Breast epithelium (tissue), 3 donors: ENCODE measurements at regions not wholly inside any gene's neighbourhood (a gene's known extent, or its start where the extent isn't known, plus 50 kb on each side); places are given as distances from the start of the nearest gene placed in this dataset.

Source experiments
- POLR2A ChIP-seq: fragments of 450-650 bp; IDR thresholded peaks from one replicate; pipeline ENCODE4 v1.6.1; 2016; ENCODE audit warnings: antibody characterized with exemption, mild to moderate bottlenecking, moderate library complexity
- TF ChIP-seq, protein P1 (sequence below), 3 donors: fragments of 450-650 bp; IDR thresholded peaks; one replicate each; pipeline ENCODE4 v1.5.1; 2016 to 2017; ENCODE audit warnings: antibody characterized with exemption in 3 of 3, mild to moderate bottlenecking in 3 of 3, moderate library complexity in 3 of 3

GRCh38 chr5:133809801-133810200, 158.6 kb downstream of the C5orf15 start:
- TF ChIP-seq, protein P1, sequence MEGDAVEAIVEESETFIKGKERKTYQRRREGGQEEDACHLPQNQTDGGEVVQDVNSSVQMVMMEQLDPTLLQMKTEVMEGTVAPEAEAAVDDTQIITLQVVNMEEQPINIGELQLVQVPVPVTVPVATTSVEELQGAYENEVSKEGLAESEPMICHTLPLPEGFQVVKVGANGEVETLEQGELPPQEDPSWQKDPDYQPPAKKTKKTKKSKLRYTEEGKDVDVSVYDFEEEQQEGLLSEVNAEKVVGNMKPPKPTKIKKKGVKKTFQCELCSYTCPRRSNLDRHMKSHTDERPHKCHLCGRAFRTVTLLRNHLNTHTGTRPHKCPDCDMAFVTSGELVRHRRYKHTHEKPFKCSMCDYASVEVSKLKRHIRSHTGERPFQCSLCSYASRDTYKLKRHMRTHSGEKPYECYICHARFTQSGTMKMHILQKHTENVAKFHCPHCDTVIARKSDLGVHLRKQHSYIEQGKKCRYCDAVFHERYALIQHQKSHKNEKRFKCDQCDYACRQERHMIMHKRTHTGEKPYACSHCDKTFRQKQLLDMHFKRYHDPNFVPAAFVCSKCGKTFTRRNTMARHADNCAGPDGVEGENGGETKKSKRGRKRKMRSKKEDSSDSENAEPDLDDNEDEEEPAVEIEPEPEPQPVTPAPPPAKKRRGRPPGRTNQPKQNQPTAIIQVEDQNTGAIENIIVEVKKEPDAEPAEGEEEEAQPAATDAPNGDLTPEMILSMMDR (IDR thresholded peaks at IDR 0.05) = no peak
- no peak for TF ChIP-seq POLR2A
